ENCODE measurements at regions not wholly inside any gene's neighbourhood (a gene's known extent, or its start where the extent isn't known, plus 50 kb on each side); places are given as distances from the start of the nearest gene placed in this dataset.

GRCh38 chr13:87120476-87120875, 550.7 kb upstream of the SLITRK5 start:
- no peak overlapping the region for H3K4me3 ChIP-seq
- no peak for TF ChIP-seq CTCF (IDR thresholded peaks at IDR 0.05)
- no peak for TF ChIP-seq POLR2A (IDR thresholded peaks at IDR 0.05)
- H3K4me1 ChIP-seq = no peaks in the 10 kb centered on the region
- H3K27me3 ChIP-seq = no peaks in the 10 kb centered on the region
- no peaks in the 10 kb centered on the region for H3K36me3 ChIP-seq
- no peaks in the 10 kb centered on the region for H3K9me3 ChIP-seq
- no peak for DNase-seq
- H3K27ac ChIP-seq = no peak overlapping the region

GRCh38 chr13:87122551-87122950, 548.6 kb upstream of the SLITRK5 start:
- no peak overlapping the region for H3K27ac ChIP-seq
- no peak overlapping the region for H3K4me3 ChIP-seq
- TF ChIP-seq CTCF (IDR thresholded peaks at IDR 0.05) (no peak), POLR2A (IDR thresholded peaks at IDR 0.05) (no peak)
- H3K4me1 ChIP-seq = no peaks in the 10 kb centered on the region
- no peaks in the 10 kb centered on the region for H3K36me3 ChIP-seq
- no peaks in the 10 kb centered on the region for H3K9me3 ChIP-seq
- no peak for DNase-seq
- H3K27me3 ChIP-seq = no peaks in the 10 kb centered on the region

- DNase-seq = no peak
- TF ChIP-seq POLR2A (IDR thresholded peaks at IDR 0.05) (no peak), CTCF (IDR thresholded peaks at IDR 0.05) (no peak)
- Histone ChIP-seq H3K27me3 (no peaks in the 10 kb centered on the region), H3K27ac (no peak overlapping the region), H3K4me3 (no peak overlapping the region), H3K4me1 (no peaks in the 10 kb centered on the region), H3K36me3 (no peaks in the 10 kb centered on the region), H3K9me3 (no peaks in the 10 kb centered on the region)
These were observed 547.0 kb upstream of the SLITRK5 start for GRCh38 chr13:87123987-87124784.

- TF ChIP-seq CTCF (IDR thresholded peaks at IDR 0.05) (no peak), POLR2A (IDR thresholded peaks at IDR 0.05) (no peak)
- no peak overlapping the region for H3K4me3 ChIP-seq
- H3K9me3 ChIP-seq = no peaks in the 10 kb centered on the region
- DNase-seq = no peak
- H3K4me1 ChIP-seq = no peaks in the 10 kb centered on the region
- H3K36me3 ChIP-seq = no peaks in the 10 kb centered on the region
- no peaks in the 10 kb centered on the region for H3K27me3 ChIP-seq
- no peak overlapping the region for H3K27ac ChIP-seq
These were observed 546.4 kb upstream of the SLITRK5 start for GRCh38 chr13:87124785-87125074.

- H3K27me3 ChIP-seq = no peaks in the 10 kb centered on the region
- no peaks in the 10 kb centered on the region for H3K36me3 ChIP-seq
- H3K4me1 ChIP-seq = no peaks in the 10 kb centered on the region
- no peak for DNase-seq
- no peak overlapping the region for H3K4me3 ChIP-seq
- no peaks in the 10 kb centered on the region for H3K9me3 ChIP-seq
- TF ChIP-seq POLR2A (IDR thresholded peaks at IDR 0.05) (no peak), CTCF (IDR thresholded peaks at IDR 0.05) (no peak)
- no peak overlapping the region for H3K27ac ChIP-seq
These were observed 543.1 kb upstream of the SLITRK5 start for GRCh38 chr13:87128036-87128435.

GRCh38 chr13:87128491-87128890, 542.7 kb upstream of the SLITRK5 start:
- Histone ChIP-seq H3K27ac (no peak overlapping the region), H3K4me1 (no peaks in the 10 kb centered on the region), H3K4me3 (no peak overlapping the region), H3K9me3 (no peaks in the 10 kb centered on the region), H3K36me3 (no peaks in the 10 kb centered on the region), H3K27me3 (no peaks in the 10 kb centered on the region)
- DNase-seq = no peak
- TF ChIP-seq CTCF (IDR thresholded peaks at IDR 0.05) = no peak
- TF ChIP-seq POLR2A (IDR thresholded peaks at IDR 0.05) = no peak
